ENCODE measurements at regions not wholly inside any gene's neighbourhood (a gene's known extent, or its start where the extent isn't known, plus 50 kb on each side); places are given as distances from the start of the nearest gene placed in this dataset.

DNA sequence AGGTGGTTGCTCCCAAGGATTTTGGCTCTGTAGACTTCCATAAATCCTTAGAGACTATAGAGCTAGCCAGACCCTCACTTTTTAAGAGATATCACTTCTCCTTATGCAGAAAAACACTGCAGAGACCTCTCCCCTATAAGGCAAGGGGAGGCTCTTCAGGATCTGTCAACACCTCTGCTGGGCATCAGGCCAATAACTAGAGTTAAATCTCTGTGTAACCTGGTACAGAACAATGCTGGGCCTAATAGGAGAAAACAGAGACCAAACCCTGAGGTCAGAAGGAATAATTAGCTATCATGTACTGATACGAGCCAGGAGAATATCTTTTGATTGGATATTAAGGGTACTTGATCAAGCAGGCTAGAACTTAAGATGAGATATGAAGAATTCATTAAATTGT lies 358.5 kb downstream of the TBC1D4 start:
- TF ChIP-seq, protein P1, sequence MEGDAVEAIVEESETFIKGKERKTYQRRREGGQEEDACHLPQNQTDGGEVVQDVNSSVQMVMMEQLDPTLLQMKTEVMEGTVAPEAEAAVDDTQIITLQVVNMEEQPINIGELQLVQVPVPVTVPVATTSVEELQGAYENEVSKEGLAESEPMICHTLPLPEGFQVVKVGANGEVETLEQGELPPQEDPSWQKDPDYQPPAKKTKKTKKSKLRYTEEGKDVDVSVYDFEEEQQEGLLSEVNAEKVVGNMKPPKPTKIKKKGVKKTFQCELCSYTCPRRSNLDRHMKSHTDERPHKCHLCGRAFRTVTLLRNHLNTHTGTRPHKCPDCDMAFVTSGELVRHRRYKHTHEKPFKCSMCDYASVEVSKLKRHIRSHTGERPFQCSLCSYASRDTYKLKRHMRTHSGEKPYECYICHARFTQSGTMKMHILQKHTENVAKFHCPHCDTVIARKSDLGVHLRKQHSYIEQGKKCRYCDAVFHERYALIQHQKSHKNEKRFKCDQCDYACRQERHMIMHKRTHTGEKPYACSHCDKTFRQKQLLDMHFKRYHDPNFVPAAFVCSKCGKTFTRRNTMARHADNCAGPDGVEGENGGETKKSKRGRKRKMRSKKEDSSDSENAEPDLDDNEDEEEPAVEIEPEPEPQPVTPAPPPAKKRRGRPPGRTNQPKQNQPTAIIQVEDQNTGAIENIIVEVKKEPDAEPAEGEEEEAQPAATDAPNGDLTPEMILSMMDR (IDR thresholded peaks at IDR 0.05) = no peak
- no peak for TF ChIP-seq POLR2A (IDR thresholded peaks at IDR 0.05)
